Right renal pelvis (tissue), 4 donors: ENCODE measurements at regions not wholly inside any gene's neighbourhood (a gene's known extent, or its start where the extent isn't known, plus 50 kb on each side); places are given as distances from the start of the nearest gene placed in this dataset.

Experiments used
- DNase-seq, 4 donors: peaks; one replicate each; pipeline ENCODE4 v3.0.0-alpha.2; 2013; ENCODE audit warnings: low read depth in 4 of 4, low spot score in 3 of 4, missing footprints in 1 of 4

DNA sequence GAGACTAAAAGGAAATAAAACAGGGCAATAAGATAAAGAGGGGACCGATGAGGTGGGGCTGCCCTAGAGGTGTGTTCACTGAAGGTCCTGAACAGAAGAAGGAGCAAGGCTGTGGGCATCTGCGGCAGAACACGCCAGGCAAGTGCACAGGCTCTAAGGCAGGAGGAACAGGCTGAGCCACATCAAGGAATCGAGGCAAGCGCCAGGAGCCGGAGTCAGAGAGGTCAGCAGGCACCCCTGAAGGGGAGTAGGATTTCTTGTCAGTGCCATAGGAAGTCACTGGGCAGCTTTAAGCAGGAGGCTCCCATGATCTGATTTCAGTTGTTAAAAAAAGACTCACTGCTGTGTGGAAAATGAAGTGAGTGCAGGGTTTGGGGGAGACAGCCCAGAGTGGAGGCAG lies 186.5 kb downstream of the KATNIP start:
- no peak for DNase-seq

- no peak for DNase-seq
These were observed 187.6 kb downstream of the KATNIP start for GRCh38 chr16:27737513-27737912.
